Uterus (tissue), 3 donors: ENCODE measurements at regions not wholly inside any gene's neighbourhood (a gene's known extent, or its start where the extent isn't known, plus 50 kb on each side); places are given as distances from the start of the nearest gene placed in this dataset.
"Not testable (repeated sequence)": the region's sequence is repeated elsewhere in the genome, so short reads cannot be mapped to it uniquely, and the experiment has no call there.

ENCODE experiments used
- DNase-seq, 2 donors: peaks; one replicate each; pipeline ENCODE4 v3.0.0-alpha.2; 2019 to 2020
- H3K27ac ChIP-seq, 2 donors: fragments of 200-600 bp; sonication (generic); 1 replicate in 1 of 2; 2 replicates in 1 of 2; pipeline ENCODE4 v1.5.1; 2016 to 2018
- H3K27me3 ChIP-seq, 2 donors: fragments of 200-600 bp; sonication (generic); one replicate each; pipeline ENCODE4 v1.5.1; 2018 to 2019; ENCODE audit warnings: control low read depth in 1 of 2
- H3K36me3 ChIP-seq, 2 donors: fragments of 200-600 bp; sonication (generic); one replicate each; pipeline ENCODE4 v1.5.1; 2019; ENCODE audit warnings: control low read depth in 1 of 2
- H3K4me1 ChIP-seq, 2 donors: fragments of 200-600 bp; sonication (generic); one replicate each; pipeline ENCODE4 v1.5.1; 2018 to 2019; ENCODE audit warnings: control low read depth in 1 of 2
- H3K4me3 ChIP-seq, 2 donors: fragments of 200-600 bp; sonication (generic); 1 replicate in 1 of 2; 2 replicates in 1 of 2; pipeline ENCODE4 v1.5.1; 2018 to 2019; ENCODE audit warnings: mild to moderate bottlenecking in 1 of 2
- H3K9me3 ChIP-seq, 2 donors: fragments of 200-600 bp; sonication (generic); one replicate each; pipeline ENCODE4 v1.5.1; 2019; ENCODE audit warnings: control low read depth in 1 of 2
- POLR2A ChIP-seq, 2 donors: fragments of 450-650 bp; IDR thresholded peaks; one replicate each; pipeline ENCODE4 v1.6.1; 2016; ENCODE audit warnings: antibody characterized with exemption in 2 of 2, mild to moderate bottlenecking in 1 of 2, moderate library complexity in 1 of 2
- intact Hi-C: fragments of 100-400 bp; cut with DNase I; formaldehyde crosslinking; loops from one replicate; pipeline ENCODE4 v1.15.1; 2023; ENCODE audit warnings: low total_unique reads
- TF ChIP-seq, protein P1 (sequence below), 4 experiments: fragments of 200-600 bp in 2 of 4; fragments of 450-650 bp in 2 of 4; sonication (generic) in 2 of 4; IDR thresholded peaks; one replicate each; pipeline ENCODE4 v1.5.1; 2016 to 2019; ENCODE audit warnings: antibody characterized with exemption in 4 of 4, mild to moderate bottlenecking in 2 of 4, moderate library complexity in 1 of 4
- donor health status: DM: yes; HTN: yes; CAD: no.

DNA sequence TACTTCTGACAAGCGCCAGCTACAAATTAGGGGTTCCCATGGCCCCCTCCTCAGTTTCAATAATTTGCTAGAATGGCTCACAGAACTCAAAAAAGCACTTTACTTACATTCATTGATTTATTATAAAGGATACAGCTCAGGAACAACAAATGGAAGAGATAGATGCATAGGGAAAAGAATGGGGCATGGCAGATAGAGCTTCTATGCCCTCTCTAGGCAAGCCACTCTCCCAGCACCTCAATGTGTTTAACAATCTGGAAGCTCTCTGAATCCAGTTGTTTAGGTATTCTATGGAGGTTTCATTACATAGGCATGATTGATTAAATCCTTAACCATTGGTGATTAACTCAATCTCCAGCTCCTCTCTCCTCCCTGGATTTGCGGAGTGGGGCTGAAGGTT is 184.5 kb upstream of the DAAM1 start:
- Histone ChIP-seq H3K9me3 (no peaks in the 10 kb centered on the region), H3K27me3 (no peaks in the 10 kb centered on the region), H3K4me3 (no peak overlapping the region), H3K36me3 (no peaks in the 10 kb centered on the region), H3K27ac (no peak overlapping the region), H3K4me1 (no peaks in the 10 kb centered on the region)
- no peak for DNase-seq
- TF ChIP-seq, protein P1, sequence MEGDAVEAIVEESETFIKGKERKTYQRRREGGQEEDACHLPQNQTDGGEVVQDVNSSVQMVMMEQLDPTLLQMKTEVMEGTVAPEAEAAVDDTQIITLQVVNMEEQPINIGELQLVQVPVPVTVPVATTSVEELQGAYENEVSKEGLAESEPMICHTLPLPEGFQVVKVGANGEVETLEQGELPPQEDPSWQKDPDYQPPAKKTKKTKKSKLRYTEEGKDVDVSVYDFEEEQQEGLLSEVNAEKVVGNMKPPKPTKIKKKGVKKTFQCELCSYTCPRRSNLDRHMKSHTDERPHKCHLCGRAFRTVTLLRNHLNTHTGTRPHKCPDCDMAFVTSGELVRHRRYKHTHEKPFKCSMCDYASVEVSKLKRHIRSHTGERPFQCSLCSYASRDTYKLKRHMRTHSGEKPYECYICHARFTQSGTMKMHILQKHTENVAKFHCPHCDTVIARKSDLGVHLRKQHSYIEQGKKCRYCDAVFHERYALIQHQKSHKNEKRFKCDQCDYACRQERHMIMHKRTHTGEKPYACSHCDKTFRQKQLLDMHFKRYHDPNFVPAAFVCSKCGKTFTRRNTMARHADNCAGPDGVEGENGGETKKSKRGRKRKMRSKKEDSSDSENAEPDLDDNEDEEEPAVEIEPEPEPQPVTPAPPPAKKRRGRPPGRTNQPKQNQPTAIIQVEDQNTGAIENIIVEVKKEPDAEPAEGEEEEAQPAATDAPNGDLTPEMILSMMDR (IDR thresholded peaks at IDR 0.05), result no peak
- TF ChIP-seq POLR2A (IDR thresholded peaks at IDR 0.05), result no peak
- intact Hi-C loops, result no loop called here

DNA sequence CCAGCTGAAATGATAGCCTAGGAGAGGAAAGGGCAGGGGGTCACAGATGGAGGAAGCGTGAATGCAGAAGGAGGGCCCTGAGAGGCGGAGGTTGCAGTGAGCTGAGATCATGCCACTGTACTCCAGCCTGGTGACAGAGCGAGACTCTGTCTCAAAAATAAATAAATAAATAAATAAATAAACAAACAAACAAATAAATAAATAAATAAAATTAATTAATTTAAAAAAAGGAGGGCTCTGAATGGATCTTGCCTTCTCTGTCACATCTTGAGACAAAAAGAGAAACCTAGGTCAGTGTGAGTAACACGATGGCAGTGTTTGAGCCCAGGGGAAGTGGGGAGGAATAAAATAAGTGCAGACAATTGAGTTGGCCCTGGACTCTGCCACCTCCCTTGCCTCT is 182.3 kb upstream of the DAAM1 start:
- not testable (repeated sequence) for DNase-seq

DNA sequence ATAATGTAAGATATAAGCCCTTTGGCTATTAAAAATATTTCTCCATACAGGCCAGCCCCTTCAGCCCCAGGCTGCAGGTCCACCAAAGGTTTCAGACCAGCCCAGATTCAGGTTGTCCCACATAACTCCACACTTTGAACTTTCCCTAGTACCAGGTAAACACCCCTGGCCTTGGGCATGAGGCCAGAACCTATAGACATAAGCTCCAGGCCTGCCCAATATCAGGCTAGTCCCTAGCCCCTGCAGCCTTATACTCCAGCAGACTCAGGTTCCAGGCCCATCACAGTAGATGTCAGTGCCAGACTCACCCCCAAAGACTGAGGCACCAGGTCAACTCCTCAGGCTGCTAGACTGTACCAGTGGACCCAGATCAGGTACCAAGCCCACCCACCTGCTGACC is 178.5 kb upstream of the DAAM1 start:
- no peak for DNase-seq
- Histone ChIP-seq H3K36me3 (no peaks in the 10 kb centered on the region), H3K27ac (no peak overlapping the region), H3K4me1 (no peaks in the 10 kb centered on the region), H3K9me3 (peaks cover 0 to 5% of the 10 kb centered on the region in 2 donors), H3K27me3 (no peaks in the 10 kb centered on the region), H3K4me3 (no peak overlapping the region)
- intact Hi-C loops, result no loop called here
- TF ChIP-seq, protein P1 (IDR thresholded peaks at IDR 0.05), result no peak
- TF ChIP-seq POLR2A (IDR thresholded peaks at IDR 0.05), result no peak

More for the DNA sequence above, 182.3 kb upstream of the DAAM1 start:
- intact Hi-C loops, H3K36me3 ChIP-seq, H3K4me3 ChIP-seq, H3K4me1 ChIP-seq, H3K27me3 ChIP-seq, H3K9me3 ChIP-seq, H3K27ac ChIP-seq: not testable (repeated sequence)

DNA sequence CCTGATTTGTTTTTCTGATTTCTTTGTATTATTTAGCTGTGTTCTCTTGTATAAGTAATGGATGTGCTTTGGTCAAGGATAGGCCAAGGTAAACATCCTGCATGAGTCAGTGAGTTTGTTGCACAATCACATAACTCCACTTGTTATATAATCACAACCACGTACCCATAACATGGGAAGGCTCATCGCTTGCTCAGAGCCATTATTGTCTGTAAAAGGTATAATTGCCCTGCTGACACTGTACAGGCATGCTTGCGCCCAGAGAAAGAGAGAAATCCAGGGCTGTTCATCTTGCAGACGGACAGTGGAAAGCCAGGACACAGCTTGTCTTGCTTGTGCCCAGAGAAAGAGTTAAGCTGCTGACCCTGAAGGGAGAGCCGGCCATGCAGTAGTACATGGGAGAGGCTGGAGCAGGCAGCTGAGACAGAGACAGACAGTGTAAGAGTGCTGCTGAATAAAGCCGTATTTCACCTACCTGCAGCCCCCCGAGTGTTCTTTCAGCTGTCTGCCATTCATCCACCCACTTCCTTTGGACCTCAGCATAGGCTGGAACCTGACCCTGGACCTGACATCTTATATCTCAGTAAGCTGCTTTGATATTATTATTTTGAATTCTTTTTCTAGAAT is 174.7 kb upstream of the DAAM1 start:
- intact Hi-C loops, result no loop called here
- Histone ChIP-seq H3K36me3 (no peaks in the 10 kb centered on the region), H3K4me3 (no peak overlapping the region), H3K9me3 (peaks cover 0 to 5% of the 10 kb centered on the region in 2 donors), H3K27me3 (no peaks in the 10 kb centered on the region), H3K4me1 (no peaks in the 10 kb centered on the region), H3K27ac (no peak overlapping the region)
- no peak for TF ChIP-seq POLR2A (IDR thresholded peaks at IDR 0.05)
- TF ChIP-seq, protein P1 (IDR thresholded peaks at IDR 0.05), result no peak
- DNase-seq, result no peak

DNA sequence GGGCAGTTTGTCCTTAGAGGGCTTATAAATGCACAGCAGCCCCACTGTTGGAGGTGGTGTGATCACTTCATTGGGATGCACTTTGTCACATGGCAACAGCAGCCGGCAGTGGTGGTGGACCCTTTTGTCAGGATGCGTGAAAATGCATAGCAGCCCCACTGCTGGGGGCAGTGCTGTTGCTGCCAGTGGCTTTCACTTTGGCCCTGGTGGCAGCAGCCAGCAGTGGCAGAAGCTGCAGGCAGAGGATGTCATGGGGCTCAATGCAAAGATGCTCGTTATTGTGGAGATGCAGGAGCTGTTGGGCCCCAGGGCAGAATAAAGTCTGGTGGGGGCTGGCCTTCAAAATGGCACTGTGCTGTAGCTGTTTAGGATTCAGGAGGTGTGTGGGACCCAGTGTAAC is 173.0 kb upstream of the DAAM1 start:
- Histone ChIP-seq H3K4me1 (no peaks in the 10 kb centered on the region), H3K36me3 (no peaks in the 10 kb centered on the region), H3K27me3 (no peaks in the 10 kb centered on the region), H3K9me3 (peaks cover 0 to 5% of the 10 kb centered on the region in 2 donors), H3K27ac (no peak overlapping the region), H3K4me3 (no peak overlapping the region)
- no peak for TF ChIP-seq POLR2A (IDR thresholded peaks at IDR 0.05)
- TF ChIP-seq, protein P1 (IDR thresholded peaks at IDR 0.05), result no peak
- intact Hi-C loops, result no loop called here
- no peak for DNase-seq
